ENCODE measurements at regions not wholly inside any gene's neighbourhood (a gene's known extent, or its start where the extent isn't known, plus 50 kb on each side); places are given as distances from the start of the nearest gene placed in this dataset.

DNA sequence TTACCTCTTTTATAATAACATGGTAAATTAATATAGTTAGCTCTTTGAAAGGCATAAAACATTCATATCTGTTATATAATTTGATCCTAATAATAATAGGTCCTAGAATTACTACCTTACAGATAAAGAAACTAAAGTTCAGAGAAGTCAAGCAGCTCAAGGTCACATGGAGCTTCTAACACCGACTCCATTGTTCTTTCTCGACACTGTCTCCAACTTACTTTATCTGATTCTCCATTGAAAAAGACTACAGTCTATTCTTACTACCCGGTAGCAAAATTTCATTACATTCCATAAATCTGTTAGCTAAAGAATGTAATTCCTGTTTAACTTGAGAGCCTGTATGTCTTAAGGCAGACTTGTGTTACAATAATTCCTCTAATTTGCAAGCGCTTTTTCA is 96.3 kb upstream of the TMEM161B start:
- TF ChIP-seq, protein P1, sequence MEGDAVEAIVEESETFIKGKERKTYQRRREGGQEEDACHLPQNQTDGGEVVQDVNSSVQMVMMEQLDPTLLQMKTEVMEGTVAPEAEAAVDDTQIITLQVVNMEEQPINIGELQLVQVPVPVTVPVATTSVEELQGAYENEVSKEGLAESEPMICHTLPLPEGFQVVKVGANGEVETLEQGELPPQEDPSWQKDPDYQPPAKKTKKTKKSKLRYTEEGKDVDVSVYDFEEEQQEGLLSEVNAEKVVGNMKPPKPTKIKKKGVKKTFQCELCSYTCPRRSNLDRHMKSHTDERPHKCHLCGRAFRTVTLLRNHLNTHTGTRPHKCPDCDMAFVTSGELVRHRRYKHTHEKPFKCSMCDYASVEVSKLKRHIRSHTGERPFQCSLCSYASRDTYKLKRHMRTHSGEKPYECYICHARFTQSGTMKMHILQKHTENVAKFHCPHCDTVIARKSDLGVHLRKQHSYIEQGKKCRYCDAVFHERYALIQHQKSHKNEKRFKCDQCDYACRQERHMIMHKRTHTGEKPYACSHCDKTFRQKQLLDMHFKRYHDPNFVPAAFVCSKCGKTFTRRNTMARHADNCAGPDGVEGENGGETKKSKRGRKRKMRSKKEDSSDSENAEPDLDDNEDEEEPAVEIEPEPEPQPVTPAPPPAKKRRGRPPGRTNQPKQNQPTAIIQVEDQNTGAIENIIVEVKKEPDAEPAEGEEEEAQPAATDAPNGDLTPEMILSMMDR (IDR thresholded peaks at IDR 0.05; ENCODE audit: borderline replicate concordance, extremely low read depth, low read length, poor library complexity, severe bottlenecking), result no peak
- TF ChIP-seq EZH2 (IDR thresholded peaks at IDR 0.05; ENCODE audit: borderline replicate concordance, low read depth, low read length, severe bottlenecking), result no peak

Data from DND-41 (cell line).